GM12878 (cell line): ENCODE measurements at regions not wholly inside any gene's neighbourhood (a gene's known extent, or its start where the extent isn't known, plus 50 kb on each side); places are given as distances from the start of the nearest gene placed in this dataset.

Experiments
- ATAC-seq: fragments of 200-7000 bp; cut with Tn5 transposase; 3 replicates; pipeline ENCODE4 v1.9.1; 2020; ENCODE audit warnings: mild to moderate bottlenecking, moderate library complexity
- BruUV-seq: library from RNA; stranded (reverse); fragments of 400-500 nt; replicated peaks from 2 replicates; lab custom pipeline; 2021; lab: Mats Ljungman, UMichigan
- CTCF ChIA-PET: fragments of 300-600 bp; sonication (Branson Sonifier 250); formaldehyde crosslinking; extraction: SDS; loops from one replicate; lab custom pipeline; 2021; ENCODE audit warnings: inconsistent platforms; lab: Yijun Ruan, JAX
- POLR2A ChIA-PET: fragments of 350-600 bp; formaldehyde crosslinking; extraction: SDS; loops from one replicate; lab custom pipeline; 2021; ENCODE audit warnings: inconsistent platforms; lab: Charles Lee
- RAD21 ChIA-PET: fragments of 300-600 bp; sonication (Branson Sonifier 250); formaldehyde crosslinking; loops from one replicate; lab custom pipeline; 2023; ENCODE audit warnings: antibody characterized with exemption; ENCODE audit not compliant: unreplicated experiment; lab: Charles Lee
- SMC1A ChIA-PET: fragments of 300-600 bp; sonication (Branson Sonifier 250); formaldehyde crosslinking; loops from one replicate; lab custom pipeline; 2023; ENCODE audit not compliant: unreplicated experiment, uncharacterized antibody; lab: Charles Lee
- DNase-seq: peaks from one replicate; pipeline ENCODE4 v3.0.0-alpha.2; 2011; ENCODE audit warnings: low read depth, low spot score
- FAIRE-seq: peaks from 3 replicates; lab custom pipeline; 2011; peaks lifted over from hg19 to GRCh38; lab: Jason Lieb, UNC
- H2AFZ ChIP-seq: 2 replicates; pipeline ENCODE4 v1.6.0; 2011; ENCODE audit warnings: low read depth, low read length, control low read depth; ENCODE audit not compliant: control insufficient read depth
- H3K27ac ChIP-seq: 2 replicates; pipeline ENCODE4 v1.5.1; 2011; ENCODE audit warnings: control low read depth; ENCODE audit not compliant: control insufficient read depth, insufficient read depth
- H3K27me3 ChIP-seq, 2 experiments: replicated peaks in 1 of 2; 2 replicates each; pipeline versions ENCODE4 v1.6.0 to v1.6.1; 2011; ENCODE audit warnings: low read length in 1 of 2; ENCODE audit not compliant: control insufficient read depth in 2 of 2, insufficient read depth in 2 of 2
- H3K36me3 ChIP-seq, 2 experiments: 2 replicates each; pipeline ENCODE4 v1.5.1; 2011; ENCODE audit warnings: low read length in 1 of 2; ENCODE audit not compliant: control insufficient read depth in 2 of 2, insufficient read depth in 2 of 2
- H3K4me1 ChIP-seq: 2 replicates; pipeline ENCODE4 v1.6.1; 2011; ENCODE audit warnings: mild to moderate bottlenecking, low read length, moderate library complexity, mixed read lengths; ENCODE audit not compliant: control insufficient read depth, insufficient read depth
- H3K4me2 ChIP-seq: 2 replicates; pipeline ENCODE4 v1.6.0; 2011; ENCODE audit warnings: control low read depth; ENCODE audit not compliant: control insufficient read depth, insufficient read depth
- H3K4me3 ChIP-seq: fragments of 200-600 bp; sonication (generic); 2 replicates; pipeline ENCODE4 v1.5.1; 2016
- H3K79me2 ChIP-seq: 2 replicates; pipeline ENCODE4 v1.6.0; 2011; ENCODE audit warnings: low read length; ENCODE audit not compliant: control insufficient read depth, insufficient read depth
- H3K9ac ChIP-seq: 2 replicates; pipeline ENCODE4 v1.8.0; 2011; ENCODE audit warnings: low read length, control low read depth, mixed read lengths; ENCODE audit not compliant: control insufficient read depth, insufficient read depth
- H3K9me3 ChIP-seq: replicated peaks from 3 replicates; pipeline ENCODE4 v1.5.1; 2011; ENCODE audit warnings: mild to moderate bottlenecking, low read length; ENCODE audit not compliant: control insufficient read depth, insufficient read depth
- H4K20me1 ChIP-seq: 2 replicates; pipeline ENCODE4 v1.6.0; 2011; ENCODE audit not compliant: control insufficient read depth, insufficient read depth
- CEBPB ChIP-seq, 2 experiments: fragments of 150-350 bp in 1 of 2; IDR thresholded peaks; 2 replicates each; pipeline ENCODE4 v1.6.1; 2012 to 2014; ENCODE audit warnings: low read depth in 2 of 2, low read length in 2 of 2, borderline replicate concordance in 1 of 2, inconsistent platforms in 1 of 2
- ESRRA ChIP-seq: IDR thresholded peaks from 2 replicates; pipeline ENCODE4 v1.6.1; 2012; ENCODE audit warnings: mild to moderate bottlenecking, low read length, improper control_type of control experiment
- FOS ChIP-seq: IDR thresholded peaks from 3 replicates; pipeline ENCODE4 v1.6.1; 2011; ENCODE audit warnings: borderline replicate concordance; ENCODE audit not compliant: insufficient read length; ENCODE audit errors: extremely low read depth
- HCFC1 ChIP-seq: fragments of 150-350 bp; IDR thresholded peaks from 2 replicates; pipeline ENCODE4 v1.6.1; 2014; ENCODE audit warnings: low read length
- HDAC2 ChIP-seq: fragments of 200-600 bp; sonication (generic); IDR thresholded peaks from 2 replicates; pipeline ENCODE4 v1.6.1; 2017
- HSF1 ChIP-seq: fragments of 150-350 bp; IDR thresholded peaks from 2 replicates; pipeline ENCODE4 v1.6.1; 2014; ENCODE audit warnings: mild to moderate bottlenecking, low read depth, low read length
- KDM1A ChIP-seq: fragments of 200-600 bp; sonication (generic); IDR thresholded peaks from 2 replicates; pipeline ENCODE4 v1.6.1; 2016; ENCODE audit warnings: borderline replicate concordance
- MYC ChIP-seq: IDR thresholded peaks from 2 replicates; pipeline ENCODE4 v1.6.1; 2011; ENCODE audit warnings: mild to moderate bottlenecking, low read length, moderate library complexity, inconsistent platforms; ENCODE audit not compliant: insufficient read depth, insufficient replicate concordance, insufficient read length, severe bottlenecking
- NFIC ChIP-seq: IDR thresholded peaks from 2 replicates; pipeline ENCODE4 v1.6.1; 2012; ENCODE audit warnings: low read depth, mild to moderate bottlenecking, inconsistent platforms, low read length, moderate library complexity
- NFYB ChIP-seq: IDR thresholded peaks from 2 replicates; pipeline ENCODE4 v1.6.1; 2011; ENCODE audit warnings: low read depth, mild to moderate bottlenecking, low read length, improper control_type of control experiment, moderate library complexity; ENCODE audit not compliant: insufficient read depth
- NR2C2 ChIP-seq: IDR thresholded peaks from 2 replicates; pipeline ENCODE4 v1.6.1; 2011; ENCODE audit warnings: borderline replicate concordance, low read depth; ENCODE audit not compliant: control insufficient read depth, insufficient read length
- NR2F1 ChIP-seq: fragments of 450-650 bp; conservative IDR thresholded peaks from 2 replicates; pipeline ENCODE4 v1.6.1; 2017; ENCODE audit warnings: mild to moderate bottlenecking
- PAX8 ChIP-seq: fragments of 450-650 bp; IDR thresholded peaks from 2 replicates; pipeline ENCODE4 v1.6.1; 2017; ENCODE audit warnings: mild to moderate bottlenecking, moderate library complexity
- POLR2AphosphoS2 ChIP-seq: IDR thresholded peaks from 2 replicates; pipeline ENCODE4 v1.6.1; 2011; ENCODE audit warnings: low read depth, mild to moderate bottlenecking, low read length, improper control_type of control experiment, moderate library complexity
- RBBP5 ChIP-seq: fragments of 200-600 bp; sonication (generic); conservative IDR thresholded peaks from 2 replicates; pipeline ENCODE4 v1.6.1; 2016
- TAF1 ChIP-seq: IDR thresholded peaks from 2 replicates; pipeline ENCODE4 v1.6.1; 2011; ENCODE audit warnings: mild to moderate bottlenecking, low read depth, low read length, borderline replicate concordance
- TCF12 ChIP-seq: IDR thresholded peaks from 2 replicates; pipeline ENCODE4 v1.6.1; 2011; ENCODE audit warnings: low read depth, mild to moderate bottlenecking, low read length
- ZNF274 ChIP-seq: IDR thresholded peaks from one replicate; pipeline ENCODE4 v1.8.0; 2011; ENCODE audit not compliant: insufficient read length, insufficient read depth
- ZNF384 ChIP-seq: IDR thresholded peaks from 2 replicates; pipeline ENCODE4 v1.6.1; 2012; ENCODE audit warnings: low read depth, mild to moderate bottlenecking, low read length, improper control_type of control experiment, borderline replicate concordance
- ZNF622 ChIP-seq: fragments of 450-650 bp; IDR thresholded peaks from 2 replicates; pipeline ENCODE4 v1.6.1; 2017; ENCODE audit warnings: mild to moderate bottlenecking, inconsistent platforms
- WGBS: methylation state at CpG from one replicate; pipeline ENCODE4 v1.1.6; 2016; ENCODE audit warnings: low lambda C conversion rate; ENCODE audit not compliant: insufficient replicate concordance, insufficient coverage; ENCODE audit errors: missing lambda C conversion rate; 5-methylcytosine and 5-hydroxymethylcytosine counted together
- in situ Hi-C: fragments of 300-500 bp; cut with MboI; formaldehyde crosslinking; loops from 9 replicates; pipeline ENCODE4 v1.14.3; 2018; ENCODE audit warnings: mixed read lengths
- intact Hi-C: fragments of 100-400 bp; cut with micrococcal nuclease; formaldehyde crosslinking; loops from one replicate; pipeline ENCODE4 v1.14.2; 2022; ENCODE audit not compliant: unreplicated experiment

- ChIA-PET RAD21 (no interaction called here), CTCF (no interaction called here), POLR2A (no interaction called here), SMC1A (no interaction called here)
- Histone ChIP-seq H3K27me3 (no peaks in the 10 kb centered on the region), H3K4me3 (no peak overlapping the region), H3K4me1 (no peaks in the 10 kb centered on the region), H3K36me3 (no peaks in the 10 kb centered on the region), H3K9me3 (no peaks in the 10 kb centered on the region), H3K4me2 (no peak overlapping the region), H3K27ac (no peak overlapping the region), H3K9ac (no peak overlapping the region), H3K79me2 (no peaks in the 10 kb centered on the region), H2AFZ (no peak overlapping the region), H4K20me1 (no peaks in the 10 kb centered on the region)
- BruUV-seq = no TSS peak
- TF ChIP-seq ZNF274 = no peak
- TF ChIP-seq NR2C2 = no peak
- TF ChIP-seq TCF12 = no peak
- no peak for TF ChIP-seq HDAC2
- TF ChIP-seq MYC = no peak
- no peak for TF ChIP-seq RBBP5
- TF ChIP-seq HSF1 = no peak
- ATAC-seq (no peak), FAIRE-seq (no peak), DNase-seq (no peak)
- intact Hi-C loops (no loop called here), in situ Hi-C loops (no loop called here)
- WGBS = 1% methylated on average over 8 of the region's 8 CpGs
Observed at GRCh38 chr3:145395421-145395820, 765.6 kb downstream of the PLOD2 start.

DNA sequence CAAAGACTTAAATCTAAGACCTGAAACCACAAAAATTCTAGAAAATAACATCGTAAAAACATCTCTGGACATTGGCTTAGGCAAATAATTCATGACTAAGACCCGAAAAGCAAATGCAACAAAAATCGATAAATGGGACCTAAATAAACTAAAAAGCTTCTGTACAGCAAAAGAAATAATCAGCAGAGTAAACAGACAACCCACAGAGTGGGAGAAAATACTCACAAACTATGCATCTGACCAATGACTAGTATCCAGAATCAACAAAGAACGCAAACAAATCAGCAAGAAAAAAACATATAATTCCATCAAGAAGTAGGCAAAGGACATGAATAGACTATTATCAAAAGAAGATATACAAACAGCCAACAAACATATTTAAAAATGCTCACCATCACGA lies 749.4 kb downstream of the PLOD2 start:
- no peaks in the 10 kb centered on the region for H3K79me2 ChIP-seq
- H2AFZ ChIP-seq = no peak overlapping the region
- no peak overlapping the region for H3K4me3 ChIP-seq
- CTCF ChIA-PET = no interaction called here
- no peak overlapping the region for H3K9ac ChIP-seq
- SMC1A ChIA-PET = no interaction called here
- no peaks in the 10 kb centered on the region for H3K9me3 ChIP-seq
- no peak for DNase-seq
- RAD21 ChIA-PET = no interaction called here
- FAIRE-seq = no peak
- intact Hi-C loops = no loop called here
- no TSS peak for BruUV-seq
- no peaks in the 10 kb centered on the region for H3K36me3 ChIP-seq
- no peak overlapping the region for H3K27ac ChIP-seq
- H3K27me3 ChIP-seq = no peaks in the 10 kb centered on the region
- 18% methylated on average over 5 of the region's 5 CpGs for WGBS
- no peak for ATAC-seq
- no peaks in the 10 kb centered on the region for H3K4me1 ChIP-seq
- in situ Hi-C loops = no loop called here
- no peak overlapping the region for H3K4me2 ChIP-seq
- POLR2A ChIA-PET = no interaction called here
- H4K20me1 ChIP-seq = no peaks in the 10 kb centered on the region
- no peak for TF ChIP-seq PAX8
- TF ChIP-seq KDM1A = no peak
- TF ChIP-seq ZNF384 = no peak
- no peak for TF ChIP-seq NFYB
- no peak for TF ChIP-seq ZNF622
- no peak for TF ChIP-seq HCFC1
- TF ChIP-seq MYC = no peak
- no peak for TF ChIP-seq CEBPB (IDR thresholded peaks at IDR 0.05; ENCODE audit: borderline replicate concordance in 1 of 2, low read depth in 2 of 2, low read length in 2 of 2)
- TF ChIP-seq NR2F1 = no peak
- TF ChIP-seq POLR2AphosphoS2 = no peak
- TF ChIP-seq ESRRA = no peak
- TF ChIP-seq TAF1 = no peak
- TF ChIP-seq NFIC = no peak
- TF ChIP-seq FOS = no peak
